Cerebellar nuclear complex (tissue), 1 donor: ENCODE measurements at regions not wholly inside any gene's neighbourhood (a gene's known extent, or its start where the extent isn't known, plus 50 kb on each side); places are given as distances from the start of the nearest gene placed in this dataset.
"Not testable (repeated sequence)": the region's sequence is repeated elsewhere in the genome, so short reads cannot be mapped to it uniquely, and the experiment has no call there.

Experiments used
- DNase-seq, 2 experiments: peaks; one replicate each; lab custom pipeline; 2025; lab: John Stamatoyannopoulos, UW

DNA sequence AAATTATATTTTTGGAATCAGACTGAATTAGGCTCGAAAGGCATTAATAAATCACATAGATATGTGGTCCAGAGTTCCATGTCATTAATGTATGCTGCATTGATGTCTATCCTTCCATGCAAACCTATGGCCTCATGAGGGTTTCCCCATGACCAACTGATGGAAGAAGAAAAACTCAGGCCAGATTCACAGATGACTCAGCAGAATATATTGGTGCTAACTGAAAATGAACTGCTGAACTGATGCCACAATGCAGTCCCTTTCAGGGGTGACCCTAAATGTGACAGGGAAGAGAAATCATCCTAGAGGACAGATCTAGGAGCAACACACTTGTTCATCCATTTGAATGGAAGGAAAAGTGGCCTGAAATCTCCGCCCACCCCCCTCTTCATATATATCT, 110.5 kb upstream of the KCND3 start:
- no peak for DNase-seq

DNA sequence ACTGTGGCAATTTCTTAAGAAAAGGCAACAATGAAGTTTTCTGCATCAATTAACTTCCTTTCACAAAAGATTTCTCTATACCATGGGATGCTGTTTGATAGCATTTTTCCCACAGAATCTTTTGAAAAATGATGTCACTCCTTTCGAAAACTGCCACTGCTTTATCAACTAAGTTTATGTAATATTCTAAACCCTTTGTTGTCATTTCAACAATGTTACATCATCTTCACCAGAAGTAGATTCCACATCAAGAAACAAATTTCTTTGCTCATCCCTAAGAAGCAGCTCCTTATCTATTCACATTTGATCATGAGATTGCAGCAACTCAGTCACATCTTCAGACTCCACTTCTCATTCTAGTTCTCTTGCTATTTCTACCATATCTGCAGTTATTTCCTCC, 116.1 kb upstream of the KCND3 start:
- DNase-seq: no peak

DNA sequence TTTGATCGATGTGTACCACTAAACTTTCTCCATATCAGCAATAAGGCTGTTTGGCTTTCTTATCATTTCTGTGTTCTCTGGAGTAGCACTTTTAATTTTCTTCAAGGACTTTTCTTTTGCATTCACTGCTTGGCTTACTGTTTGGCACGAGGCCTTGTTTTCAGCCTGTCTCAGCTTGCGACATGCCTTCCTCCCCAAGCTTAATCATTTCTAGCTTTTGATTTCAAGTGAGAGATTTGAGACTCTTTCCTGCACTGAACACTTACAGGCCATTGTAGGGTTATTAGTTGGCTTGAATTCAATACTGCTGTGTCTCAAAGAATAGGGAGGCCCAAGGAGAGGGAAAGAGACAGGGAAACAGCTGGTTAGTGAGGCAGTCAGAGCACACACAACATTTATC, 120.6 kb upstream of the KCND3 start:
- no peak for DNase-seq

DNA sequence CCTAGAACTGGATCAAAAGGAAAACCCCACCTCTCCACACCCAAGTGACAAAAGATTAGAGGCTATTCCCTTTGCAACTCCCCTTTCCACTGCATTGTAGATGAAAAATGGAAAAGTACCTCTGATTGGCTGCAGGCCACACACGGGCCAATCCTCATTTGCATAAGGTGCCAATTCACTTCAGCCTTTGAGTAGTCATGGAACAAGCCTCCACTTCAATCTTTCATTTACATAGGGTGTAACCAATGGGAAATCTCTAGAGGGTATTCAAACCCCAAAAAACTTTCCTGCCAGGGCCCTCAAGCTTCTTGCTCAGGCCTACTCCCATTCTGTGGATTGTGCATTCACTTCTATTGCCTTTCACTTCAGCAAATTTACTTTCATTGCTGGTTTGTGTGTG, 122.3 kb upstream of the KCND3 start:
- no peak for DNase-seq

DNA sequence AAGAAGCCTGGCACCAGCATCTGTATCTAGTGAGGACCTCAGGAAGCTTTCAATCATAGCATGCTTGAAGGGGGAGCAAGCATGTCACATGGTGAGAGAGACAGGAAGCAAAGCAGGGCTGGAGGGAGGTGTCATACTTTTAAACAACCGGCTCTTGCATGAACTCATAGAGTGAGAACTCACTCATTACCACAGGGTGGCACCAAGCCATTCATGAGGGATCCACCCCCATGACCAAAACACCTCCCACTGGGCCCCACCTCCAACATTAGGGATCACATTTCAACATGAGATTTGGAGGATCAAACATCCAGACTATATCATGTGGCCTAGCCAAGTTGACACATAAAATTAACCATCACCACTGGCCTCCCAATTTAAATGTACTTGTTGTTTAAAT, 125.1 kb upstream of the KCND3 start:
- no peak for DNase-seq

DNA sequence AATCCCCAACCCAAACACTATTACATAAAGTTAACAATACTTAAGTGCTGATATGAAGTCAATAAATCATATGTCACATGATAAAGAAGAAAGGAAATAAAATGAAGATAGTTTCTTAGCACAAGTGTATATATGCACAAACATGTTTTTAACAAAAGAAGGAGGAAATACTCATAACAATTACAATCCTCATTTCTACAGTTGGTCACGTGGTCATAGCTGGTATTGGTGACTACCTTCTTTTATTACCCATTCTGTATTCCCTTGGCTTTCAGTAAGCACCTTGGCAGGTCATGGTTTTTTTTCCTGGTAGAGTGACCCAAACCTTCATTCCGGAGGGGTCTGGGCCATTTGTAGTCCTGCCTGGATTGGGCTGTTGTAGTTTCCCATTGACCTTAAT, 137.1 kb upstream of the KCND3 start:
- DNase-seq: no peak

DNA sequence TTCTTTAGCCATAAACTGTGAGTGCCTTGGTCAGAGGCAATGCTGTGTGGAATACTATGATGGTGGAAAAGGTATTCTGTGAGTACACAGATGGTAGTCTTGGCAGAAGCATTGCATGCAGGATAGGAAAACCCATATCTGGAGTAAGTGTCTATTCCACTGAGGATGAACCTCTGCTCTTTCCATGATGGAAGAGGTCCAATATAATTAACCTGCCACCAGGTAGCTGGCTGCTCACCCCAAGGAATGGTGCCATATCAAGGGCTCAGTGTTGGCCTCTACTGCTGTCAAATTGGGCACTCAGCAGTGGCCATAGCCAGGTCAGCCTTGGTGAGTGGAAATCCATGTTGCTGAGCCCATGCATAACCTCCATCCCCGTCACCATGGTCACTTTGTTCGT, 138.1 kb upstream of the KCND3 start:
- DNase-seq: peak in 1 of 2 experiments; percentile 33

DNA sequence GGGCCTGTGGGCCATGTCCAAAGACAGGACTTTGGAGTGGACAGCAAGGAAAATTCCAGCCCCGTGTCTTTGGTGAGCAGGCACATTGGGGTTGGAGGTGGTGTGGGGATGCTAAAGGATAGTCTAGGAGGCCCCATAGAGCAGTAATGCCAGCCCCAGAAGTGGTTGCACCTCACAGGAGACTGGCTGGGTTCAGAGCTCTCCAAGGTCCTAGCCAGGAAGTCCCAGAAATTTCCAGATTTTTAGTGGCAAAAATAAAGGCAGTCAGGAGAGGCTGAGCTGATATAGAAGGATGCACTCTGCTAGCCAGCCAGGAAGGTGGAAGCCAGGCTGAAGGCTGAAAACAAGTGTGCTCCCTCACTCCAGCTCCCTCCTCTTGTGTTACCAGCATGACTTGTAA, 144.0 kb upstream of the KCND3 start:
- no peak for DNase-seq

DNA sequence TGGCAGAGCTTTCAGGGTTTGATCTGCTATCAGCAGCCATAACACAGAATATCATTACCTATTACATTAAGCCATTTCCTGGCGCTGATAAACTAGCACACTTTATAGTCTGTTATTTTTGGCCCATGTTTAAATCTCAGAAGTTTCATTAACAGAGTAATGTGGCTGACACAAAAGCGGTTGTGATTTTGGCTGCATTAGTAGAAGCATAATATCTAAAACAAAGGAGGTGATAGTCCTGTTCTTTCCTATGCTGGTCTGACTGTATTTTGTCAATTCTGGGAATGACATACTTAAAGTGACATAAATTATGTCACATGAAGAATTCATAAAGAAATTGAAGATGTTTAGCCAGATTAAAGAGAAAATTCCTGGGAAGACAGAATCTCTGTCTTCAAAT, 151.3 kb upstream of the KCND3 start:
- DNase-seq: no peak

DNA sequence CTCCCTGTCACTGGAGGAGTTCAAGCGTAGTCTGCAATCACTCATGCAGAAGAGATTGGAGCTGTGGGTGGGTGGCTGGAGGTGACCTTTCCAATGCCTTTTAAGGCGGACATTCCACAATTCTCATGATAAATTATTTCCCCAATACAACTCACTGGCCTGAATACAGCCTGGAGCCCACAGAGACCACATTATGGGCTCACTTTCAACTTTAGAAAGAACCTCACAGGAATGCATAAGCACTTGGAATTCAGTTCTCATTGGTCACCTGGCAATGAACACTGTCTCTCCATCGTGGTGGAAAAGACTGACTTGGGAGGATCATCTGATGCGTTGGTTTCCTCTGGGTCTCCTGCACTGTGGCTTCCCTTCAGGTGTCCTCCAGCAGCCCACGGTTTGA, 151.8 kb upstream of the KCND3 start:
- no peak for DNase-seq

DNA sequence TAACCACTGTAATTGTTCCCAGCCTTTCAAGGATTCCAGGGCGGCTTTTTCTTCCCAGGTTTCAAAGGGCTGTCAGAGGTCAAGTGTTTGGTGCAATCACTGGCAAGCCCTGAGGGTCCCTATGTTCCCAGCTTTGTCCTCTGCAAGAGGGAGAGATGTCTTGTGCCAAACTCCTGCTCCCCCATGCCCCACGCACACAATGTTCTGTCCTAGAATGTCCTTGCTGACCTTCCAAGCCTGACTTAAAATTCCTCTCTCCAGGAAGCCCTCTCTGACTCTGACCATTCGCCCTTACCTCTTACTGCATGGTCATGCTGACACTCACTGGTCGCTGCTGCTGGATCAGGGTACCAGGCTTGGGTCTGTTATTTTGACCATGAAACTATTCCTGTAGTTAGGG, 152.5 kb upstream of the KCND3 start:
- no peak for DNase-seq

DNA sequence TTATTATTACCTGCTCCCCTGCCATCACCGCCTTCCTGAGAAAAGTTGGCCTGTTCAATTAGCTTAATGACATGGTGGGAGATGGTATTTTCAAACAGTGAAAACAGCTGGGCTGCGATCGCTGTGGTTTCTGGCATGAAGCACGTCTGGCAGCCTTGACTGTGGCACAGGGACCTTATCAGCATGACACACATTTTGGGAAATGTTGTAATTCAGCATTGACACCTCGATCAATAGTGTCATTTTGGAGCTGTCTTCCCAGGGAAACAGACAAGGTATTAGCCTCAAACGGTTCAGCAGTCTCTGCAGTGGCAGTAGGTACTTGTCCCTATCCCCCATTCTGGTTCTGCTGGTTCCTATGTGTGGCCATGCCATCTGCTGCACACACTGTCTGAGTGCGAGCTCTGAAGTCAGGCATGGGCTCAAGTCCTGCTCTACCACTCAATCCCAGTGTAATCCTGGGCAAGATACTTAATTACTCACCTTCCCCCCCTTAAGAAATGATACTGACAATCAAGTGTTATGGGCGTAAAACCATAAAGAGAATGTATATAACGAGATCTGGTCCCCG, 154.5 kb upstream of the KCND3 start:
- DNase-seq: no peak

DNA sequence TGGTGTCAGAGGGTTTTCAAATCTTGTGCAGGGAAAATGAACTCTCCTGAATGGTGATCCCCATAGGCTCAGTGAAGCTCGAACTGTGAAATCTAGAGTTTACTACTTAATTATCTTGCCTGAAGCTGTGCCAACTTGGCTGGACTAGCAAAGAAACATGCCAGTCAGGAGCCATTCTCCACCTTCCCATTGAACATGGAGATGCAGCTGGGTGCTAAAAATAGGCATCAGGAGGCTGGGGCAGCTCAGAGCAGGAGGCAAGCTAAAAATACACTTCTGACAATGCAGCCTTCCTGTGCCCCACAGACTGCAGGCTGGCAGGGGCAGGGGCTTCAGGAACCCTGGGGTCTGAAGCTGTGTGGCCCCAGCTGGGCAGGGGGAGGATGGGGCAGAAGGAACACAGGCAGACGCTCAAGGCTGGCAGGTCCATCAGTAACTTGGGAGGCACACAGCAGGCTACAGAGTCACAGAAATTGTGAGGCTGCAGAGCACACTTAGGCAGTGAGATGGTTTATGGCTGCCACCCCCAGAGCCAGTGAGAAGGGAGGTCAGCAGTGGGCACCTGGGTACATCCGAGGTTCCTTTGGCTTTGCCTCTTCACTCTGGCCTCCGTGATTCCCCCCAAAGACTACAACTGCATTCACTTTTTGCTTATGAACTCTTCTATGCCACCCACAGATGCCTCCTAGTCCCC, 155.4 kb upstream of the KCND3 start:
- DNase-seq: no peak

DNA sequence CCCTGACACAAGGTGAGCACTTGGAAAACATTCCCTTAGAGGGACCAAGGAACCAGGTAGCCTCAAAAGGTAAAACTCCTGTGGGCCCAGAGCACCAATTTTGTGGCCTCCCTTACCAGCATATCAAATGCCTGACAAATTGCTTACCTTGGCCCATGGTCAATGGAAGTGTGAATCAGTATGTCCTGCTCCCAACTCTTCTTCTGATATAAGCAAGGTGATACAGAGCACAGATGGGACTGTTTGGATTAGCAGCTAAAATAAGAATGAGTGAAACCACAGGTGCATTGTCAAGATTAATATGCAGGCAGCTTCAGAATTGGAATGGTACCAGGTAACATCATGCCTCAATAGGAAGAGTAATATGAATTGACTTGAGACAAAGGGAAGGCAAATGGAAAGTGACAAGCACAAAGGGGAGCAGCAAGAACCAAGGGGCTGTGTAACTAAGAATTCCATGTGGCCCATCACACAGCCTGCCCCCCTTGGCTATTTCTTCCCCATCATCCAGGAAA, 156.8 kb upstream of the KCND3 start:
- peak; percentile 79 to 88 for DNase-seq

DNA sequence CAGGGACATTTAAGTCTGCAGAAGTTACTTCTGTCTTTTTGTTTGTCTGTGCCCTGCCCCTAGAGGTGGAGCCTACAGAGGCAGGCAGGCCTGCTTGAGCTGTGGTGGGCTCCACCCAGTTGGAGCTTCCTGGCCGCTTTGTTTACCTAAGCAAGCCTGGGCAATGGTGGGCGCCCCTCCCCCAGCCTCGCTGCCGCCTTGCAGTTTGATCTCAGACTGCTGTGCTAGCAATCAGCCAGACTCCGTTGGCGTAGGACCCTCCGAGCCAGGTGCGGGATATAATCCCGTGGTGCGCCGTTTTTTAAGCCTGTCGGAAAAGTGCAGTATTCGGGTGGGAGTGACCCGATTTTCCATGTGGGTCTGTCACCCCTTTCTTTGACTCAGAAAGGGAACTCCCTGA, 170.7 kb upstream of the KCND3 start:
- not testable (repeated sequence) for DNase-seq

DNA sequence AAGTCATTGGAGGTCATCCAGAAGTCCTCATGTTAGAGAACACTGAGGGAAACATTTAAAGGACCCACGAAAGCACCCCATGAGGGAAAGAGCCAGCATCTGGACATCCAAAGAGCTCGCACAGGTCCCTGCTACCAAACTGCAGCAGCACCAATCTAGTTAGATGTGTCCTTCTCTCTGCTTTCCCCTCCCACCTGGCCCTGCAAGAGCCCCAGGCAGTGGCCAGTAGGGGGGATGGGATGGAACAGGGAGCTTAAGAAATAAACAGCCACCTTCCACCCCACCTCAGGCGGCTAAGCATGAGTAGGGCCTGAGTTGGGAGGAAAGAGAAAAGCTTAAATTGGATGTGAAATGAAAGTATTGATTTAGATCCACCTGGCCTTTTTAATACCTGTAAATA, 175.9 kb upstream of the KCND3 start:
- DNase-seq: no peak

DNA sequence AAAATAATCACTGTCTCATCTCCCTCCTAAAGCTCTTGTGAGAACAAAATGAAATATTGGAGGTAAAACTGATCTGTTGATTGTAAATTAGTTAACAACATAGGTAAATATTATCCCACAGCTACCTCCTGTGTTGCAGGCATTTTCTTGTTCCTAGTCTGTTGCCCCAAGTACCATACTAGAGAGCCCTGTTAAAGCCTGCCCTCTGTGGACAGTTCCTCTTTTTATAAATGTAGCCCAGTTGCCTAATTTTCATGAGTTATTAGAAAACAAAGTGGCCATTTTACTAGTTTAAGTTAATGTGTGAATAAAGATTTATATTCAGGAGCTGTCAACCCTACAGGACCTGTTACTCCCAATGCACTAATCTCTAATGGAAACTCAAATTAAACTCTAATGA, 180.0 kb upstream of the KCND3 start:
- DNase-seq: no peak

DNA sequence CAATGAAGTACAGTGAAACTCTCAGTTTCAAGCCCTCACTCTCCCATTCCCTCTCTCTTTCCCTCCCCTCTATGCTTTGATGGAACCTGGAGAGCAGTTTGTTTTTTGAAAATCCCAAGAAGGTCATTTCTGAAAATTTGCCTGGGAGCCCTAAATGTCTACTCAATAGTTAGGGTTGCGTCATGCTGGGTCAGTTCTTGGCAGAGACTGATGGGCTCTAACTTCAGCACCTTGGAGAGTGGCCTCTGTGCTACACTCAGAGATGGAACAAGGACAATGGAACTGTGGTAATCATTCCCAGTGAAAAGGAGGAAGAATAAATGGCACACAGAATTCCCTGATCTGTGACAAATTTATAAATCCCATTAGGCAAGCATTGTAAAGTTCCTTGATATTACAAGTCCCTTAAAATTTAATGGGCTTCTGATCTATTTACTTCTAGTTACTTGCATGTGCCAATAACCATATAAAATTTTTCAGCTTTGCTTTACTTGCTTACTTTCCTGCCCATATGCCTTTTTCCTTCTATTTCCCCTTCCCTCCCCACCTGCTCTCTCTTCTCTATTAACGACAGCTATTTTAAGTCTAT, 182.9 kb upstream of the KCND3 start:
- no peak for DNase-seq

DNA sequence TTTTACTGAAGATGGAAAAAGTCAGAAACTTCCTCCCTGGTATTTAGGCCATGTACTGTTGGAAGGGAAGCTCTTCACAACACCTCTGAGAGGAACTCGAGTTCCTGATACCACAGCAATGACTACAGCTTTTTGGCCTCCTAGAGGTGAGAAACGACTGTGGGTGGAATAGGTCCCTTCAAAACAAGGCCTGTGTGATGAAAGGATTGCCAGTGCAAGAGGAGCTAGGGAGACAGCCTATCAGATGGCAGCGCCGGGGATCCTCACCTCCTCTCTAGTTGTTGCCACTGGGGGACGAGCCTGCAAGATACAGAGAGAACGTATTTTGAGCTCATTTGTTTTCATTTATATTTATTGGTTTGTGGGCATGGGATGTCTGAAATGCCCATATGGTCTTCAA, 187.8 kb upstream of the KCND3 start:
- no peak for DNase-seq

DNA sequence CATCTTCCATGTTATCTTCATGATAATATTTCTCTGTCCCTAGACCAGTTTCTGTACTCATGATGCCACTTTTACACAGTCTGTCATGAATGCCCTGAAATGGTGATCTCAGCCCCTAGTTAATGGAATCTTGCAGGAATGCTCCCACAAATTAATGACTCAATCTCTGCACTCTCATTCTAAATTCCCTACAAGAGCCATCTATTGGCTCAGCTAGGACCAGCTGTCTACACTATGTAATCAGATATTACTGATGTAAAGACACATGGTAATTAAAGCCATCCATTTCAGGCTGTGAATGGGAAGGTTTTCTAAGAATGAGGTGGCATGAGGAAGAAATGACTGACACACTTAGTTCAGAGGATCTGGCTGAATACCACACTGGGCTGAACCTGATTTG, 199.1 kb upstream of the KCND3 start:
- DNase-seq: no peak

DNA sequence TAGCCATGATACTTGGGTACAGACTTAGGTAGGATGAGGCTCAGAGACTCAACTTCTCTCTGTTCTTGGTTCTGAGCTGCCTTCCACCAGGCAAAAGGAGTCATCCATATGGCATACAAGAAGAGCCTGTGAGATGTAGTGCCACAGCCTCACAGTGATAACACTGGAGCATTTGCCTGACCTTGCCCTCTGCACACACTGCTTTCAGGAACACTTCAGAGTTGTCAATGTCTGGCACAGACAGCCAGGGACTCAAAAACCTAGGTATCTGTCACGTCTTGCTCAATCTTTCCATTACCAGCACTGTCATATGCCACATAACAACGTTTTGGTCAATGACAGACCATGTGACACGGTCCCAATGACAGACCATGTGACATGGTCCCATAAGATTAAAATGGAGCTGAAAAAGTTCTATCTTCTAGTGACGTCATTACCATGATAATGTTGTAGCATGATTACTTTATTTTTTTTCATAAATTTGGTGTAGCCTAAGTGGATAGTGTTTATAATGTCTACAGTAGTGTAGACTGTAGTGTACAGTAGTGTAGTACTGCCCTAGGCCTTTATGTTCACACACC, 199.9 kb upstream of the CTTNBP2NL start:
- DNase-seq: no peak

DNA sequence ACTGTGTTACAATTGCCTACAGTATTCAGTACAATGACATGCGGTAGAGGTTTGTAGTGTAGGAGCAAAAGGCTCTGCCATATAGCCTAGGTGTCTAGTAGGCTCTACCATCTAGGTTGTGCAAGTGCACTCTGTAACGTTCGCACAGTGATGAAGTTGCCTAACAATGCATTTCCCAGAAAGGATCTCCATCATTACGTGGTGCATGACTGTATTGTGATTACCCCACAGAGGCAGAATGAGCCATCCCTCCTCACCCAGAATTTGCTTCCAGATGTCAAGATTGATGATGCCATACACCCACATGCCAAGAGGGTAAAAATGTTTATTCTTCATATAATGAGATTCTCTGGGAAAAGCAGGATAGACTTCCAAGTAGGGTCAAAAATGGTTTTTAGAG, 199.3 kb upstream of the CTTNBP2NL start:
- DNase-seq: no peak

DNA sequence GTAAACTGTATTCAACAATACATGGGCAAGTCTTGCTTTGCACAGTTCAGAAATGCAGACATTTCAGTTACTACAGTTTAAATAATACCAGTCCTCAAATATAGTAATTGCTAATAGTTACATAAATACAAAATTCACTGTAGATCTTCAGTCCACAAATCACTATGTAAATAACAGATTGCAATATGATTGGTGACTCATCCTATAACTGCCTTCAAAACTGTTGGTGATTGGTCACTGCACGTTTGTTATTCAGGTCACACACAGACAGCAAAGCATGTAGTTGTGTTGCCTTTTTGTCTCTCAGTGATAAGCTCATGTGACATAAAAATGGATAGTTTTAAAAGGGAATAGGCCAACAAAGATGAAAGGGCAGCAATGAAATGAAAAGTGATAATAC, 186.5 kb upstream of the CTTNBP2NL start:
- no peak for DNase-seq
